Kasumi-1 (cell line): ENCODE measurements at regions not wholly inside any gene's neighbourhood (a gene's known extent, or its start where the extent isn't known, plus 50 kb on each side); places are given as distances from the start of the nearest gene placed in this dataset.
"Not testable (repeated sequence)": the region's sequence is repeated elsewhere in the genome, so short reads cannot be mapped to it uniquely, and the experiment has no call there.

ENCODE experiments used
- DNase-seq, 2 experiments: peaks; one replicate each; lab custom pipeline; 2025; lab: John Stamatoyannopoulos, UW

DNA sequence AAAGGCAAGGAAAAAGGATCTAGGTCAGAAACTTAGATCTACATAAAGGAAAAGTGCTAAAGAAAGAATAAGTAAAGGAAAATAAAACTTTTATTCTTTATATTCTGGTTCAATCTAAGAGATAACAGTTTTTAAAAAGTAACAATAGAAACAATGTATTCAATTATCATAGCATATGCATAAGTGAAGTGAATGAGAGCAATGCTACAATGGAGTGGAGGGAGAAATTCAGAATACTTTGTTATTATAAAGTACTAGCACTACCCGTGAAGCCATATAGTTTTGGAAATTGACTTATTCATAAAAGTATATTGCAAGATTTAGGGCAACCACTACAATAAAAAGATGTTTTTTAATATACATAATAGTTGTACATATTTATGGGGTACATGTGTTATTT is 586.0 kb upstream of the MDGA2 start:
- DNase-seq, result no peak

DNA sequence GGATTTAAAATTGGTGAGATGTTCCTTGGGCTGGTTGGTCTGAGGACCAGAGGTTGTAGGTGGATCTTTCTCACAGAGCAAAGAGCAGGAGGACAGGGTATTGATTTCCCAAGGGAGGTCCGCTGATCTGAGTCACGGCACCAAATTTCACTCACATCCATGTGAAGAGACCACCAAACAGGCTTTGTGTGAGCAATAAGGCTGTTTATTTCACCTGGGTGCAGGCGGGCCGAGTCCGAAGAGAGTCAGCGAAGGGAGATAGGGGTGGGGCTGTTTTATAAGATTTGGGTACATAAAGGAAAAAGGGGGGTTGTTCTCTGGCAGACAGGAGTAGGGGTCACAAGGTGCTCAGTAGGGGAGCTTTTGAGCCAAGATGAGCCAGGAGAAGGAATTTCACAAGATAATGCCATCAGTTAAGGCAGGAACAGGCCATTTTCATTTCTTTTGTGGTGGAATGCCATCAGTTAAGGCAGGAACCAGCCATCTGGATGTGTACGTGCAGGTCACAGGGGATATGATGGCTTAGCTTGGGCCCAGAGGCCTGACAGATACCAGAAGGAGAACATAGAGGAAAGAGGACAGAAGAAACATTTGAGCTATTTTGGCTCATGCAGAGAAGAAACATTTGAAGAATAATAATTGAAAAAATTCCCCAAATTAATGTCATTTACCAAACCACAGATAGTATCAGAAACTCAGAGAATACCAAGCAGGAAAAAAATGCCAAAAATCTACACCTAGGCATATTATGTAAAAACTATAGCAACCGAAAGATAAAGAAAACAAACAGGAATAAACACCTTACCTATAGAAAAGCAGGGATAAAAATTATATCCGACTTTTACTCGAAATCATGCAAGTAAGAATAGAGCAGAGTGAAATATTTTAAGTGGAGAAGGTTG is 585.2 kb upstream of the MDGA2 start:
- not testable (repeated sequence) for DNase-seq

DNA sequence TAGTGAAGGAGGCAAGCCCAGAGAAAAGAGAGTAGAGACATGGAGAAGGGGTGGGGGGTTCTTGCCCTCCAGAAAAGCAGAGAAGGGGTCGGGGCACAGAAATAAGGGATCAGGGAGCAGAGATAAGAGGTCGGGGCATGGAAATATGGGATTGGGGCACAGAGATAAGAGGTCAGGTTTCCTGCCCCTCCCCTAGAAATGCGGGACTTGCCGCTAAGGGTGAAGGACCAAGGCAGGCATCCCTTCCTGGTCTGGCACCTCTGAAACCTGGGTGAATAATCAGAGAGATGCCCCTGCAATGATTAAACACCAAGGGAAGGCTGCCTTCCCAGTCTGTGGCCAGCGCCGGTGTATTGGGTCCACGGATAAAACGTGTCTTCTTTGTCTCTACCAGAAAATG is 584.5 kb upstream of the MDGA2 start:
- not testable (repeated sequence) for DNase-seq

DNA sequence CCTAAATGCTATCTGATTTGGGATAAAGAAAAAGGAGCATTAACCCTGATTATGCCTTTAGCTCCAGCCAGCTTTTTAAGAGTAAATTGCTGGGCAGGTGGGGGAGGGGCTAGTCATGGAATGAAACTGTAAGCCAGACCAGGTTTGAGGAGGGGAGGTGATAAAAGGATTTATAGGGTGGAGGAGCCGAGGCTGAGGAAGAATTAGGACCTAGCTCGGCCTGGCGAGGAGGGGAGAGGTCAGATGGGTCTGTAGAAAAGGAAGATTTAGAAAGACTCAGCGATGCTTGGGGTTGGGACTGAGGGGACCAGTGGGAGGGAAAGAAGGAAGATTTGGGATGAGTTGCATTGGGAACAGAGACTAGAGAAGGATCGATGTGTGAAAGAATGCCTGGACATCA is 583.8 kb upstream of the MDGA2 start:
- not testable (repeated sequence) for DNase-seq

DNA sequence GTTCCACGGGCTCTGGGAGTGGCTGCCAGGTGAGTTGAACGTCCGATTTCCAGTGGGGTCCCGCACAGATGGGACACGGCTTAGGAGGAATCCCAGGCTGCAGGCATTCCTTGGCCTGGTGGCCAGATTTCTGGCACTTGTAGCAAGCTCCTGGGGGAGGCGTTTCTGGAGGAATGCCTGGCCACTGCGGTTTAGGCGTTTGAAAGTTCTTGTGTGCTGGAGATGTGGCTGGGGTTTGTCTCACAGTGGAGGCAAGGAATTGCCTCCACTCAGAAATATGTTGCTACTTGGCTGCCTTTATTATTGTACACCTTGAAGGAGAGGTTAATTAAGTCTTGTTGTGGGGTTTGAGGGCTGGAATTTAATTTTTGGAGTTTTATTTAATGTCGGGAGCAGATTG is 583.3 kb upstream of the MDGA2 start:
- not testable (repeated sequence) for DNase-seq

DNA sequence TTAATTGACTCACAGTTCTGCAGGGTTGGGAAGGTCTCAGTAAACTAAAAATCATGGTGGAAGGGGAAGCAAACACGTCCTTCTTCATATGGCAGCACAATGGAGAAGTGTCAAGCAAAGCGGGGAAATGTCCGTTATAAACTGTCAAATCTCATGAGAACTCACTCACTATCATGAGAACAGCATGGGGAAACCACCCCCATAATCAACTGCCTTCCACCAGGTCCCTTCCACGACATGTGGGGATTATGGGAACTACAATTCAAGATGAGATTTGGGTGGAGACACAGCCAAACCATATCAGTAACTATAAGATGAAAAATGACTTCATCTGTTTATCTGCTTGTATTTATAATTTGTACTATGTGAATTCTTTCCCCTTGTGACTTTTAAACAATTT is 577.6 kb upstream of the MDGA2 start:
- DNase-seq, result no peak

DNA sequence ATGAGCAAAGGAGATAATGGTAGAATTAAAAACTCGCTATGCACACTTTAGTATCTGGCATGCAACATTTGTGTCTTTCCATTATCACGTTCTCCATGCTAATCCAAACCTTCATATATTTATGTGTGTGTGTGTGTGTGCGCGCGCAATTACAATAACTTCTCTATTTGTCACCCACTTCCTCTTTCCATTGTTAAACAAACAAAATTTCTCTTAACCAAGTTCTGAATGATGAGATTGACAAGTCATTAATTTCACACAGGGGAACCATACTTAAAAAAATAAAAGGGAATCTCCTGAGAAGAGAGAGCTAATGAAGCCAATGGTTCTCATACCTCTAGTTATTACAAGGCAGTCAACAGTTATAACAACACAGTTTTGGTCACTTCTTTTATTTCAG is 575.9 kb upstream of the MDGA2 start:
- DNase-seq, result peak; percentile 16 to 31

DNA sequence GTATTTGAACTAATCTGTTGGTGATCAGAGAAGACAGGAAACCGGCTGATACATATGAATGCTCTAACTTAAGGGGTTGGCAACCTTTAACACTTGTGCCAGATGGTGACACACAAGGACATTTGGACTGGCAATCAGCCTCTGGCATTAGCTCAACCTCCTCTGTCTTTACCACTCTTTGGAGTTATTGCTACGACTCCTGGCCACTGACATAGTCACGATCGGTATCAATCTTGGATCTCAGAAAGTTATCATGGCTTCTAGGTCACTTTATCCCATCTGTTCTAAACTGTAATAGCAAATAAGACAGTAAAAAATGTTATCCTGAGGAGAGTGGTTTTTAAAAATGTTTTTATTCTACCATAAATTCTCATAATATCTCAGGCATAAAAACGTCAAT is 575.2 kb upstream of the MDGA2 start:
- DNase-seq, result no peak

DNA sequence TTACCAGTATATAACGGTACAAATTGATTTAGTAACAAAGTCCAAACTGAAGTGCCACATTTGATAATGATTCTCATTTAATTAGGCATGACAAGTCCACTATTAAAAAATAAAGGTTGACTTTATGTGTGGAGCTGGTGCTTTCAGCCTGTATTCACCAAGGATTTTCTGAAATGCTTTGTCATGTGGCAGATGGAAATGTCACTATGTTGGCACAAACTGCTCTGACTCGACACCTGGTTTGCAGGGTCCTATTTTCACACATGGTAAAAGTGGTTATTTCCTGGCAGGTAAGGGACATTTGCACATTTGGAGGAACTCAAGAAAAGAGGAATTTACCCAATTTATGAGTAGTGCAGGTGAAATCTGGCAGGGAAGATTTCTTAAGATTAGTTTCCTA is 572.6 kb upstream of the MDGA2 start:
- DNase-seq, result no peak

DNA sequence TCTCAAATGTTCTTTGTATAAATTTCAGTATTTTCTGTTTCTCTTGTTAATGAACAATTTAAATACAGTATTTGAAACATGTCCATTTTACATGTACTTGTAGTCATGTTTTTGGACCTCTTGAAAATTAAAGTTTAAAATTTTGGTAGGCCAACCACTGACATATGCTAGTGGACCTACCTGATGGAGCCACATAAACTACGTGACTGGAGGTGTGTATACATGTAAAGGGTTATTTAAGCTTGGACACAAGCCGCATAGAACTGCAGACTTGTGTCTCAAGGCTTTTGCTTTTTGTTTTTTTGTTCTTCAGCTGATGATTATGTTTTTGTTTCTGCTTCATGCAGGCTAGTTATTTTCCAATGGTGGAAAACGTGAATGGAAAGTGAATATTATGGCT is 568.5 kb upstream of the MDGA2 start:
- no peak for DNase-seq

DNA sequence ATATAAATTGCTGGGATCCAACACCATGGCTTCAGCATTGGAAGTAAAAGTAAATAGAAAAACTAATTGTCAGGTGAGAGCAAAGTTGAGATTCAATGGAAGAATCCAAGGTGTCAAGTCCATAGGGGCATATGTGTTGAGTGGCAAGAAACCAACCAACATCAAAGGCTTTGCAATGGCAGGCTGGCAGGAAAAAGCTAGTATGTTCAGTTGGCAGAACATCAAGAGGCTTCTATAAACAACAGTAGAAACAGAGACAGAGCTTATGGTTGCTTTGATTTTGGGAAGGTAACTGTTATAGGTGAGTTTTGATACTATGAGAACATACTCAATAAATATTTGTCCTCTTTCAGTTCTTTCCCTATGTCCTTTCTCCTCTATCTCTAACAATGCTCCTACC is 553.7 kb upstream of the MDGA2 start:
- no peak for DNase-seq

DNA sequence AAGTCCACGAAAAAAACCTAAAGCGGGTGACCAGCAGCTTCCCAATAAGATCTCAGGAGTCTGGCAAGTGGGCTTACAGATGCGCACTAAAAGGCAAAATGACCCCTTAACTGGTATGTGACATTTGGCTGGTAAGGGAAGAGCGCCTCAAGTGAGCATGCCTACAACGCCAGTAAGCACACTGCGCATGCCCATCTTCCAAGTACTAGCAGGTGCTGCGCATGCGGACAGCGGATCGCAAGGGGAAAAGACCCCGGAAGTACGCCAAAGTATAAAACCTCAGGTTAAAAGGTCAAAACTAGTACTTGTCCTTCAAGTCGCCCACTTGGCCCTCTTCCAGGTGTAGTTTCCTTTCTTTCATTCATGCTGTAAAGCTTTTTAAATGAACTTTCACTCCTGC is 518.5 kb upstream of the MDGA2 start:
- no peak for DNase-seq

DNA sequence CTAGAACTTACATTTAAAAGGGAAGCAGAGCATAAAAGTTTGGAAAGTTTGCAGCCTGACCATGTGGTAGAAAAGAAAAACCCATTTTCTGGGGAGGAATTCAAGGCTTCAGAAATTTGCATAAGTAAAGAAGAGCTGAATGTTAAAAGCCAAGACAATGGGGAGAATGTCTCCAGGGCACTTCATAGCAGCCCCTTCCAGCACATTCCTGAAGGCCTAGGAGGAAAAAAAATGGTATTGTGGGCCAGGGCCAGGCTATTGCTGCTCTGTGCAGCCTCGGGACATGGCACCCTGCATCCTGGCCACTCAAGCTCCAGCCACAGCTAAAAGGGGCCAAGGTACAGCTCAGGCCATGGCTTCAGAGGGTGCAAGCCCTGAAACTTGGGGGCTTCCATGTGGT is 474.2 kb upstream of the MDGA2 start:
- DNase-seq, result not testable (repeated sequence)

DNA sequence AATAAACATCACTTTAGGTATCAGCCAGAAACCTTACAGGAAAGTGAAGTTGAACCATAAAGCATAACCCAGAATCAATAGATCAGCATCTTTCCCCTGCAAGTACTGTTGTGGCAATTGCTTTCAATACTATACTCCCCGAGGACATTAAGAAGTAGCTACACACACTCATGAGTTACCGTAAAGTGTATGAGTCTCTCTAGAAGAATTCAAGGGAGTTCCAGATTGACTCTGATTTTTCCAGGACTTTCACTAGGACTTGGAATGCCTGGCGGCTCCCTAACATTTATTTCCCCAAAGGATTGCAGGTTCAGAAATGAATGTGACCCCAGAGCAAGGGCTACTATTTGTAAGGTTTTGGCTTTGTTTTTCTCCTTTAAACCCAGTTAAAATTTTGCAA is 465.4 kb upstream of the MDGA2 start:
- no peak for DNase-seq

DNA sequence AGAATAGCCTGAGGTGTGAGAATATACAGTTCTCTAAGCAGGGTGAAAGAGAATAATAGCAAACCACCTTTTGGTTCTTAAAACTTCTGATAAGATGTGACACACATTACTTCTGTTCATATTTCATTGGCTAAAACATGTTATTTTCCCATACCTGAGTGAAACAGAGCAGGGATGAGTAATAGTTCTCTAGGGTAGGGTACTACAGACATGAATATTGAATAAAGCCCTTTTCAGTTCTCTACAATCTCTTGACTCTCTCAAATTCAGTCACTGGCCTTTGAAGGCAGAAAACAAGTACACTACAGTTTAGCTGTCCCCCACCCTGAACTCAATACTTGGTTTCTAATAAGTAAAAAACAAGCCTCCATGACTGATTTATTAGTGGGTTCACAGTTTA is 454.1 kb upstream of the MDGA2 start:
- no peak for DNase-seq

DNA sequence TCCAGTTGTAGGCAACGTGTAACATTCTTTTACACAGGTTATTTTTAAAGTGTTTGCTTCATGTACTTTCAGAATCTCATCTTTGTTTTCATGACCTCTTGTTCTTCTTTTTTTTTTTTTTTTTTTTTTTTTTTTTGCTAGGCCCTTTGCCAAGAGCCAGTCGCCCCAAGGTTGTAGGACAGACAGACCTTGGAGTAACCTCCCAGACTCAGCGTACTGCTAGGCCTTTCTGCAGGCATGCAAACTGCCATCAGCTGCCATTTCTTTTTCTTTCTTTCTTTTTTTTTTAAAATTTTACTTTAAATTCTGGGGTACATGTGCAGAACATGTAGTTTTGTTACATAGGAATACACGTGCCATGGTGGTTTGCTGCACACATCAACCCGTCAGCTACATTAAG is 452.3 kb upstream of the MDGA2 start:
- no peak for DNase-seq

DNA sequence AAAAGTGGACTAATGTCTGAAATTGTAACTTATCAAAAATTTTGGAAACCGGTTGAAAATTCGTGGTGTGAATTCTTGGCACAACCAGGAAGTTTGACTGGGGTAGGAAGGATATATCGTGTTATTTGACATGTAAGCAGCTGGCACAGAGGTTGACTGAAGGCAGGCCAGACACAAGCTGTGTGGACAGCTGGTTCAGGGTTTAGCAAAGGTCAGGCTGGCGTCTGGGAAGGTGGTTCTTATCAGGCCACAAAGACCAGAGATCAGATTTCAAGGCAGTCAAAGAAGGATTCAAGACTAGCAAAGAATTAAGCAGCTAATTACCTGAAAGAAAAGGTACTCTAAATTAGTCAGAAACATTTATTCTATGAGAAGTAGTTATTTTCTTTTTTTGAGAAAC is 450.2 kb upstream of the MDGA2 start:
- DNase-seq, result no peak

DNA sequence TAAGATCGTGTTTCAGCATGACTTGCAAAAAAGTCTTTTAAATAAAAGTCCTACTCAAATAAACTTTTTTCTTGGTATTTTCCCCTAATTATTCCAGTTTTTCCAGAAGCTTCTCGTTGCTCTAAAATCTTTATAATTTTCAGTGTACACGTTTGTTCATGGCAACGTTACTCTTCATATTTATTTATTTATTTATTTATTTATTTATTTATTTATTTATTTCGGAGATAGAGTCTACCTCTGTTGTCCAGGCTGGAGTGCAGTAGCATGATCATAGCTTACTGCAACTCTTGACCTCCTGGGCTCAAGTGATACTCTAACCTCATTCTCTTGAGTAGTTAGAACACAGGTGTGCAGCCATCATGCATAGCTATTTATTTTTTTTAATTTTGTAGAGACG is 438.3 kb upstream of the MDGA2 start:
- no peak for DNase-seq

DNA sequence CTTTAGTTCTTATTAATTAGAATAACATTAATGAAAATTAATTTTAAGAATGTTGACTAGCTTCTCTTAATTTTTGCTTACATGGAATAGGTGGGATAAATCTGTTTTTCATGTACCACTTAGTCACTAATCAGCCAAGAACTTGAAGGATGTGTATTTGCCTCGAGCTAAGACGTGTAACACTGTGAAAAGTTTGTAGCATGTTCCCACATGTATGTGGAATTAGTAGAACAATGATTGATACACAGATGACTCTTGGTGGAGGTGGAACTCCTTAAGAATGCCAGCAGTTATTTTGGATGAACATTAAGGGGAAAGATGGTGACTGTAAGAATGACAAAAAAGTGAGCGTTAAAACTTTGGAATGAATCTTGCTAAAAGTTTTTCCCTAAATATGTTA is 435.7 kb upstream of the MDGA2 start:
- DNase-seq, result no peak

DNA sequence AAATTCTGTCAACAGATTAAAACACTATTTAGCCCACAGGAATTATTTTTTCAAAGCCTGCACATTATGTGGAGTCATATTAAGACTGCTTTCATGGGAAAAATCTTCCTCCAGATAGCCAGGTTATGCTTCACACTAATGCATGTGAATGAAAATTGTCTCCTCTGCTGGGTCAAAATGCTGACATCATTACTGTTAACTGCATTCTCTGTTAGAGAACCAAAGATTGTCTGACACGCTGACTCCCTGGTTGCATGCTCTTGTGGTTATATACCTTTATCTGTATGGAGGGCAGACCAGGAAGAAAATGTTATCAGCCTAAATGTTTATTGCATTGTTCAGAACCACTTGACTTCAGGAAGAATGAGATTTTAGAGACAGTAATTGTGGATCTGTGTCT is 432.2 kb upstream of the MDGA2 start:
- no peak for DNase-seq

DNA sequence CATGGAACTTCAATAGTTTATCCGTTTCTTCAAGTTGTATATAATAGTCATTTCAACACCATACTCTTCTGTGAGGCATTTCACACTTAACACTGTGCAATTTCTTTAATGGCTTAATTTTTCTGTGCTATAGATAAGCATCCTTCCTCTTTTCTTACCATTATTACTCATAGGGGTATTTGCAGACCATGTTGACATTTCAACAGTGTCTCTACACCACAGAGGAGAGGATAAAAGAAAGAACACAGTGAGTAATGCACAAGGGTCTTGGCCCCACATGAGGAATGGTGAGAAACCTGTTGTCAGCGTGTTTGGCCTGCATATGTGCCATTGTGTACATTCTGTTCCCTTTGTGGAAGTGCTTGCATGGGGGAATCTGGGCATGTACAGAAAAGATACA is 421.5 kb upstream of the MDGA2 start:
- peak; percentile 2 to 7 for DNase-seq

DNA sequence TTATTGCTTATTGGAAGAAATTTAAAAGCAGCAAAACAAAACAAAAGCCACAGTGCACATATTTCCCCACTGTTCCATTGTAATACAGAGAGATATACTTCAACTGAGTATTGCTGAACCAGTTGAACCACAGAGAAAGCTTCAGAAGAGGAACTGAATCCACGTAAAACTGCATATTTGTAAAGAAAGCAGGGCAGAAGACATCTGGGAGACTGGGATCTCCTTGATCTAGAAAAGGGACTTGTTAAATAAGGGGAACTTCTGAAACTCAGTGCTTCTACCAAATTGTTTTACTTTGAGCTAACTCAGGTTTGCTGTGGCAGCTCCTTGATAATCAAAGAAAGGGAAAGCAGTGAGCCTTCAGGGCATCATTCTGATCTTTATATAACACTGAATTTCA is 411.1 kb upstream of the MDGA2 start:
- DNase-seq, result peak; percentile 9 to 20

DNA sequence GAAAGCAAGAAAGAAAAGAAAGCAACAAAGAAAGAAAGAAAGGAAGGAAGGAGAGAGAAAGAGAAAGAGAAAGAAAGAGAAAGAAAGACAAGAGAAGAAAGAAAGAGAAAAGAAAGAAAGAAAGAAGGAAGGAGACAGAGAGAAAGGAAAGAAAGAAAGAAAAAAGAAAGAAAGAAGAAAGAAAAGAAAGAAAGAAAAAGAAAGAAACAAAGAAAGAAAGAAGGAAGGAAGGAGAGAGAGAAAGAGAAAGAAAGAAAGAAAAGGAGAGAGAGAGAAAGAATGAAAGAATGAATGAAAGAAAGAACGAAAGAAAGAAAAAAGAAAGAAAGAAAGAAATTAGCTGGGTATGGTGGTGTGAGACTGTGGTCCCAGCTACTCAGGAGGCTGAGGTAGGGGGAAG is 400.1 kb upstream of the MDGA2 start:
- DNase-seq, result no peak

DNA sequence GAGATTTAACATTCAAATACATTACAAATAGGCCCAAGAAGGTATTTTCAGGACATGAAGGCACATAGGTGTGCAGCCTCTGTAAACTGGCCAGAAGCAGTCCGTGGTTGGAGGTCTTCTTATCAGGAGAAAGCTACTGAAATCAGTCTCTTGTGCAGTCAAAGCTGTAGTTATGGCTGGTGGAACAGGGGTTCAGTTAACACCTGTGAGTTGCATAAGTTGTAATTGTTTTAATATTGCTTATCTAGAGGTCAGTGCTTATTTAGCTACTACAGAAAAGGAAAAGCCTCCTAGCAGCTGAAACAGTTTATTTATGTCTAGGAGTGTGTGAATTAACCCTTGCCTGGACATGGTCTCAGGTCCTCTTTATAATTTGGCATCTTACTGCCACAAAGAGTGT is 377.6 kb upstream of the MDGA2 start:
- DNase-seq, result no peak
